A673 (cell line): ENCODE measurements at regions not wholly inside any gene's neighbourhood (a gene's known extent, or its start where the extent isn't known, plus 50 kb on each side); places are given as distances from the start of the nearest gene placed in this dataset.

Experiments used
- EZH2 ChIP-seq: fragments of 200-600 bp; sonication (generic); IDR thresholded peaks from 2 replicates; pipeline ENCODE4 v1.6.1; 2017; ENCODE audit warnings: borderline replicate concordance, low read depth, mild to moderate bottlenecking, mixed read lengths, antibody characterized with exemption, low read length; ENCODE audit not compliant: poor library complexity, severe bottlenecking
- TF ChIP-seq, protein P1 (sequence below): fragments of 300-800, 200-600 bp; sonication (generic); conservative IDR thresholded peaks from 2 replicates; pipeline ENCODE4 v1.5.1; 2017; ENCODE audit warnings: low read depth, mild to moderate bottlenecking, antibody characterized with exemption, low read length, moderate library complexity, mixed read lengths

DNA sequence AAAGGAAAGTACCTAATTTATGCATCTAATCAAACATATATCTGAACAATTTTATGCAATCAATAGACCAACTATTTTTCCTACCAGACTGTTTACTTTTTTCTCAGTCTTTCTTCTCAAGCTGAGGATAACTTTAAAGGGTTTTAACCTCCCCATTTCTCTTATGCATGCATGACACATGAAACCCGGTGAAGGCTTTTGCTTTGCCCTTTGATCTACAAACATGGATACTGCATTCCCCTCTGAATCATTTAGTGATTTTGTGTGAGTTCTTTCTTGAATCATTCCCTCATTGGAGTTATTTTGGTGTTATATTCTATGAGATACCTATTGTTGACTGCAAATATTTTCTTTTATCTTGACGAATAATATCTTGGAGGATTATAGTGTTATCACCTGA lies 931.9 kb upstream of the CNTNAP5 start:
- TF ChIP-seq, protein P1, sequence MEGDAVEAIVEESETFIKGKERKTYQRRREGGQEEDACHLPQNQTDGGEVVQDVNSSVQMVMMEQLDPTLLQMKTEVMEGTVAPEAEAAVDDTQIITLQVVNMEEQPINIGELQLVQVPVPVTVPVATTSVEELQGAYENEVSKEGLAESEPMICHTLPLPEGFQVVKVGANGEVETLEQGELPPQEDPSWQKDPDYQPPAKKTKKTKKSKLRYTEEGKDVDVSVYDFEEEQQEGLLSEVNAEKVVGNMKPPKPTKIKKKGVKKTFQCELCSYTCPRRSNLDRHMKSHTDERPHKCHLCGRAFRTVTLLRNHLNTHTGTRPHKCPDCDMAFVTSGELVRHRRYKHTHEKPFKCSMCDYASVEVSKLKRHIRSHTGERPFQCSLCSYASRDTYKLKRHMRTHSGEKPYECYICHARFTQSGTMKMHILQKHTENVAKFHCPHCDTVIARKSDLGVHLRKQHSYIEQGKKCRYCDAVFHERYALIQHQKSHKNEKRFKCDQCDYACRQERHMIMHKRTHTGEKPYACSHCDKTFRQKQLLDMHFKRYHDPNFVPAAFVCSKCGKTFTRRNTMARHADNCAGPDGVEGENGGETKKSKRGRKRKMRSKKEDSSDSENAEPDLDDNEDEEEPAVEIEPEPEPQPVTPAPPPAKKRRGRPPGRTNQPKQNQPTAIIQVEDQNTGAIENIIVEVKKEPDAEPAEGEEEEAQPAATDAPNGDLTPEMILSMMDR = no peak
- TF ChIP-seq EZH2 = no peak
